ENCODE measurements at regions not wholly inside any gene's neighbourhood (a gene's known extent, or its start where the extent isn't known, plus 50 kb on each side); places are given as distances from the start of the nearest gene placed in this dataset.

DNA sequence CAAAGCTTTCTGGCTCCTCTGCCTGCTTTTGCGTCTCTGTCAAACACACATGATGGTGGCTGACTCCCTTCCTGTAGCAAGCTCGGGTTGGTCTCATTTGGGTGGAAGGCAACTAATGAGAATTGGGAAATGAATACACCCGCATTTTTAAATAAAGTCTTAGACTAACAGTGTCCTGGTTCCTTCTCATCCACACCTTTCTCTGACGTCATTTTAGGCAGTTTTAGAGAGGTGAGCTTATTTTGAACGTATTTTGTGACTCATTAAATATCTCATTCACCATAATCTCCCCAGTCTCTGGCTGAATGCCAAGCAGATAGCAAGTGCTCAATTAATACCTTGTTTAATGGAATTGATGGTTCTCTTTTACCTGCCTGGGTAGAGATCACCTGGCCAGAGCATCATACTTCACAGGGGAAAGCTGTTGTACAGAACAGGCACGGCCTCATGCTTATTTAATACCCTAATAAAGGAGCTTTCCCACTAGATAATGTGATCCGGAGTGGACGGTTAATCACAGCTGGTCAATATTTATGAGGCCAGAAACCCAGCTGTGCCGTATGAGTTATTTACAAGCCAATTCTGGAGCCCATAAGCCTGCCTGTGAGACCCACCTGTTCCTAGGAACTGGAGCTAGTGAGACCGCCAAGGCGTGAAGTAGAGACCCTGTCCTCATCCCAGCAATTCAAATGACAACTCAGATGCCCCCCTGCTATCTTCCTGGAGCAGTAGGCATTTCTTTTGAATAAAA, 149.7 kb upstream of the PROK2 start:
- TF ChIP-seq CTCF (conservative IDR thresholded peaks at IDR 0.05) (no peak), EZH2 (IDR thresholded peaks at IDR 0.05; ENCODE audit: low read depth) (no peak)
